H9 (cell line): ENCODE measurements at regions not wholly inside any gene's neighbourhood (a gene's known extent, or its start where the extent isn't known, plus 50 kb on each side); places are given as distances from the start of the nearest gene placed in this dataset.

Source experiments
- DNase-seq: peaks from one replicate; pipeline ENCODE4 v3.0.0-alpha.2; 2017
- H2AFZ ChIP-seq: one replicate; pipeline ENCODE4 v1.6.1; 2013; ENCODE audit warnings: mild to moderate bottlenecking, low read length, control low read depth, moderate library complexity
- H2AK5ac ChIP-seq: 2 replicates; pipeline ENCODE4 v1.6.1; 2013; ENCODE audit warnings: low read length, control low read depth, mixed read lengths; ENCODE audit not compliant: insufficient read length
- H2BK120ac ChIP-seq: one replicate; pipeline ENCODE4 v1.6.1; 2013; ENCODE audit warnings: low read depth, mild to moderate bottlenecking, low read length, control low read depth, inconsistent platforms; ENCODE audit not compliant: poor library complexity, severe bottlenecking
- H2BK12ac ChIP-seq: 2 replicates; pipeline ENCODE4 v1.6.1; 2013; ENCODE audit warnings: low read length, control low read depth, mixed read lengths, low read depth; ENCODE audit not compliant: insufficient read length
- H2BK15ac ChIP-seq: 2 replicates; pipeline ENCODE4 v1.6.1; 2013; ENCODE audit warnings: low read depth, low read length, control low read depth
- H2BK20ac ChIP-seq: one replicate; pipeline ENCODE4 v1.6.1; 2013; ENCODE audit warnings: low read depth, mild to moderate bottlenecking, low read length, control low read depth, inconsistent platforms; ENCODE audit not compliant: poor library complexity, severe bottlenecking
- H2BK5ac ChIP-seq: 2 replicates; pipeline ENCODE4 v1.6.1; 2013; ENCODE audit warnings: low read length, control low read depth, mixed read lengths; ENCODE audit not compliant: insufficient read length
- H3K14ac ChIP-seq: 2 replicates; pipeline ENCODE4 v1.6.1; 2013; ENCODE audit warnings: low read length, control low read depth; ENCODE audit not compliant: insufficient read depth
- H3K18ac ChIP-seq: 2 replicates; pipeline ENCODE4 v1.6.1; 2013; ENCODE audit warnings: low read depth, mild to moderate bottlenecking, mixed read lengths, low read length, control low read depth; ENCODE audit not compliant: insufficient read length
- H3K23ac ChIP-seq: 2 replicates; pipeline ENCODE4 v1.6.1; 2013; ENCODE audit warnings: low read length, control low read depth, mixed read lengths, low read depth; ENCODE audit not compliant: insufficient read length
- H3K23me2 ChIP-seq: 2 replicates; pipeline ENCODE4 v1.6.1; 2013; ENCODE audit warnings: low read depth, mild to moderate bottlenecking, mixed read lengths, low read length, control low read depth; ENCODE audit not compliant: insufficient read length, poor library complexity, severe bottlenecking
- H3K27ac ChIP-seq: 2 replicates; pipeline ENCODE4 v1.5.1; 2013; ENCODE audit warnings: low read length, control low read depth, mixed read lengths, low read depth; ENCODE audit not compliant: insufficient read length
- H3K27me3 ChIP-seq: 2 replicates; pipeline ENCODE4 v1.6.1; 2013; ENCODE audit warnings: low read length, control low read depth, inconsistent platforms; ENCODE audit not compliant: insufficient read depth
- H3K4ac ChIP-seq: 2 replicates; pipeline ENCODE4 v1.6.1; 2013; ENCODE audit warnings: low read depth, mild to moderate bottlenecking, control low read depth, inconsistent platforms, low read length, moderate library complexity
- H3K4me1 ChIP-seq: 2 replicates; pipeline ENCODE4 v1.6.1; 2013; ENCODE audit warnings: low read length, control low read depth, inconsistent platforms; ENCODE audit not compliant: insufficient read depth
- H3K4me2 ChIP-seq: 2 replicates; pipeline ENCODE4 v1.6.1; 2013; ENCODE audit warnings: low read length, control low read depth, mixed read lengths; ENCODE audit not compliant: insufficient read length, insufficient read depth
- H3K56ac ChIP-seq: 2 replicates; pipeline ENCODE4 v1.6.1; 2013; ENCODE audit warnings: low read depth, mild to moderate bottlenecking, mixed read lengths, low read length, control low read depth; ENCODE audit not compliant: insufficient read length
- H3K79me1 ChIP-seq: 2 replicates; pipeline ENCODE4 v1.6.1; 2013; ENCODE audit warnings: low read depth, mild to moderate bottlenecking, moderate library complexity, low read length, control low read depth, inconsistent platforms; ENCODE audit not compliant: insufficient read depth, poor library complexity, severe bottlenecking
- H3K79me2 ChIP-seq: 2 replicates; pipeline ENCODE4 v1.6.1; 2013; ENCODE audit warnings: low read length, control low read depth, inconsistent platforms; ENCODE audit not compliant: insufficient read depth
- H3K9ac ChIP-seq: 2 replicates; pipeline ENCODE4 v1.6.1; 2013; ENCODE audit warnings: low read length, control low read depth, mixed read lengths; ENCODE audit not compliant: insufficient read length; ENCODE audit errors: extremely low read depth
- H3K9me3 ChIP-seq: one replicate; pipeline ENCODE4 v1.6.1; 2013; ENCODE audit warnings: low read depth, low read length, inconsistent platforms; ENCODE audit not compliant: control insufficient read depth
- H3T11ph ChIP-seq: one replicate; pipeline ENCODE4 v1.6.1; 2013; ENCODE audit warnings: mild to moderate bottlenecking, low read length, control low read depth, inconsistent platforms
- H4K20me1 ChIP-seq: one replicate; pipeline ENCODE4 v1.6.1; 2013; ENCODE audit not compliant: control insufficient read depth, insufficient read length, insufficient read depth
- H4K5ac ChIP-seq: 2 replicates; pipeline ENCODE4 v1.6.1; 2013; ENCODE audit warnings: low read depth, mild to moderate bottlenecking, mixed read lengths, low read length, control low read depth; ENCODE audit not compliant: insufficient read length
- H4K8ac ChIP-seq: replicated peaks from 2 replicates; pipeline ENCODE4 v1.6.1; 2013; ENCODE audit warnings: low read length, control low read depth, mixed read lengths, low read depth; ENCODE audit not compliant: insufficient read length
- H4K91ac ChIP-seq: 2 replicates; pipeline ENCODE4 v1.6.1; 2013; ENCODE audit warnings: low read depth, mild to moderate bottlenecking, moderate library complexity, mixed read lengths, low read length, control low read depth; ENCODE audit not compliant: insufficient read length
- H3K27ac Mint-ChIP-seq, 3 experiments: 2 replicates in 2 of 3; 3 replicates in 1 of 3; pipeline ENCODE4 v1.8.0; 2020 to 2021; ENCODE audit warnings: mixed read lengths in 3 of 3, mild to moderate bottlenecking in 1 of 3, moderate library complexity in 1 of 3
- H3K27me3 Mint-ChIP-seq: 2 replicates; pipeline ENCODE4 v1.8.0; 2021; ENCODE audit warnings: low read depth, mild to moderate bottlenecking, moderate library complexity, mixed read lengths
- H3K36me3 Mint-ChIP-seq, 3 experiments: 2 replicates in 2 of 3; 3 replicates in 1 of 3; pipeline ENCODE4 v1.8.0; 2020 to 2021; ENCODE audit warnings: low read depth in 3 of 3, mixed read lengths in 3 of 3; ENCODE audit not compliant: insufficient read depth in 1 of 3
- H3K4me1 Mint-ChIP-seq, 2 experiments: 2 replicates each; pipeline ENCODE4 v1.8.0; 2020; ENCODE audit warnings: mixed read lengths in 2 of 2
- H3K4me3 Mint-ChIP-seq, 2 experiments: 2 replicates in 1 of 2; 3 replicates in 1 of 2; pipeline ENCODE4 v1.8.0; 2020 to 2021; ENCODE audit warnings: mild to moderate bottlenecking in 2 of 2, mixed read lengths in 2 of 2, moderate library complexity in 1 of 2
- H3K9me3 Mint-ChIP-seq, 2 experiments: 2 replicates in 1 of 2; 3 replicates in 1 of 2; pipeline ENCODE4 v1.8.0; 2020; ENCODE audit warnings: mild to moderate bottlenecking in 2 of 2, mixed read lengths in 2 of 2, moderate library complexity in 1 of 2
- WGBS: extraction: QIAGEN DNeasy Blood & Tissue Kit; methylation state at CpG from one replicate; pipeline ENCODE4 v1.1.7; 2013; ENCODE audit warnings: missing lambda C conversion rate, low lambda C conversion rate, mixed read lengths; ENCODE audit not compliant: insufficient read length; ENCODE audit errors: extremely low coverage; 5-methylcytosine and 5-hydroxymethylcytosine counted together
- TF ChIP-seq, protein P1 (sequence below): fragments of 200-600 bp; sonication (generic); conservative IDR thresholded peaks from 3 replicates; pipeline ENCODE4 v1.8.0; 2021; ENCODE audit warnings: antibody characterized with exemption, mild to moderate bottlenecking

DNA sequence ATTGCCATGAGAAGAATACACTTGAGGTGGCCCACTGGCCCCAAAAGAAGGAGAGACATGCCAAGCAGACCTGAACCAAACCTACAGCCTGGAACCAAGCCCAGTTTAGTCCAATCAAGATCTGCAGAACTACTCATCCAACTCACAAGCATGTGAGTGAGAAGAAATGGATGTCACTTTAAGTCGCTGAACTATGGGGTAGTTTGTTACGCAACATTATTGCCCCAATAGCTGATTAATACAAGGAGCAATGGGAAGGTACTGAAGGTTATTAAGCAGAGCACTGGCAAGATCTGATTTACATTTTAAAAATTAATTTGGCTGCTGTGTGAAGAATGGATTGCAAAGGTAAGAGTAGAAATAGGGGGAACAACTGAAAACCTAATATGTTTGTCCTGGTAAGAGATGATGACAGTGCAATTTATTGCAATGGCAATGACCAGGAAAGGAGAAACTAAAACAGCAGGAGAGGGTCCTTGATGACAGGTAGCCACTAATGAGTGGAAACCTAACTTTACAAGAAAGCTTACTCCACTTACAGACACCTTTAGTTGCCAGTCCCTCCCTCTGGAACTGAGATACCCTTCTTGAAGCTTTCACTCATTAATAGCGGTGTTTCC is 132.9 kb upstream of the GRIA1 start:
- no CpG with 5 or more reads among the region's 3 CpGs for WGBS
- H4K91ac ChIP-seq, result no peak overlapping the region
- no peaks in the 10 kb centered on the region for H3K9me3 Mint-ChIP-seq

More for the DNA sequence above, 132.9 kb upstream of the GRIA1 start:
- H3K27ac Mint-ChIP-seq, result no peak overlapping the region
- no peaks in the 10 kb centered on the region for H3K4me1 ChIP-seq
- no peak overlapping the region for H2AFZ ChIP-seq
- H3K14ac ChIP-seq, result no peak overlapping the region
- H3K27ac ChIP-seq, result no peak overlapping the region
- no peaks in the 10 kb centered on the region for H3K23me2 ChIP-seq
- peaks cover 14 to 23% of the 10 kb centered on the region in 2 experiments for H3K4me1 Mint-ChIP-seq
- H3K27me3 Mint-ChIP-seq, result peaks cover 3% of the 10 kb centered on the region
- no peaks in the 10 kb centered on the region for H3K27me3 ChIP-seq
- H3K4ac ChIP-seq, result no peak overlapping the region
- no peak overlapping the region for H3K23ac ChIP-seq
- H3K9me3 ChIP-seq, result no peaks in the 10 kb centered on the region
- H3K56ac ChIP-seq, result no peak overlapping the region
- H3K18ac ChIP-seq, result no peak overlapping the region
- TF ChIP-seq, protein P1, sequence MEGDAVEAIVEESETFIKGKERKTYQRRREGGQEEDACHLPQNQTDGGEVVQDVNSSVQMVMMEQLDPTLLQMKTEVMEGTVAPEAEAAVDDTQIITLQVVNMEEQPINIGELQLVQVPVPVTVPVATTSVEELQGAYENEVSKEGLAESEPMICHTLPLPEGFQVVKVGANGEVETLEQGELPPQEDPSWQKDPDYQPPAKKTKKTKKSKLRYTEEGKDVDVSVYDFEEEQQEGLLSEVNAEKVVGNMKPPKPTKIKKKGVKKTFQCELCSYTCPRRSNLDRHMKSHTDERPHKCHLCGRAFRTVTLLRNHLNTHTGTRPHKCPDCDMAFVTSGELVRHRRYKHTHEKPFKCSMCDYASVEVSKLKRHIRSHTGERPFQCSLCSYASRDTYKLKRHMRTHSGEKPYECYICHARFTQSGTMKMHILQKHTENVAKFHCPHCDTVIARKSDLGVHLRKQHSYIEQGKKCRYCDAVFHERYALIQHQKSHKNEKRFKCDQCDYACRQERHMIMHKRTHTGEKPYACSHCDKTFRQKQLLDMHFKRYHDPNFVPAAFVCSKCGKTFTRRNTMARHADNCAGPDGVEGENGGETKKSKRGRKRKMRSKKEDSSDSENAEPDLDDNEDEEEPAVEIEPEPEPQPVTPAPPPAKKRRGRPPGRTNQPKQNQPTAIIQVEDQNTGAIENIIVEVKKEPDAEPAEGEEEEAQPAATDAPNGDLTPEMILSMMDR, result no peak
- no peak overlapping the region for H2BK5ac ChIP-seq
- H3K4me2 ChIP-seq, result no peak overlapping the region
- no peak overlapping the region for H4K5ac ChIP-seq
- H2AK5ac ChIP-seq, result no peak overlapping the region
- H2BK20ac ChIP-seq, result no peak overlapping the region
- H3K79me2 ChIP-seq, result no peaks in the 10 kb centered on the region
- no peak overlapping the region for H3T11ph ChIP-seq
- no peak for DNase-seq
- H2BK120ac ChIP-seq, result no peak overlapping the region
- no peaks in the 10 kb centered on the region for H4K20me1 ChIP-seq
- no peak overlapping the region for H2BK15ac ChIP-seq
- no peak overlapping the region for H4K8ac ChIP-seq
- no peak overlapping the region for H3K9ac ChIP-seq
- H3K36me3 Mint-ChIP-seq, result no peaks in the 10 kb centered on the region
- no peak overlapping the region for H3K4me3 Mint-ChIP-seq
- no peaks in the 10 kb centered on the region for H3K79me1 ChIP-seq
- H2BK12ac ChIP-seq, result no peak overlapping the region
